Upper lobe of left lung (tissue), 6 donors: ENCODE measurements at regions not wholly inside any gene's neighbourhood (a gene's known extent, or its start where the extent isn't known, plus 50 kb on each side); places are given as distances from the start of the nearest gene placed in this dataset.

ENCODE experiments used
- ATAC-seq, 2 donors: fragments of 200-7000 bp; cut with Tn5 transposase; one replicate each; pipeline ENCODE4 v1.9.1; 2022; ENCODE audit warnings: mild to moderate bottlenecking in 2 of 2, moderate library complexity in 2 of 2; ENCODE audit not compliant: low FRiP score in 2 of 2
- DNase-seq, 2 donors: peaks; one replicate each; pipeline ENCODE4 v3.0.0-alpha.2; 2019 to 2020
- H3K27ac ChIP-seq, 4 donors: fragments of 200-600 bp; sonication (generic); one replicate each; pipeline ENCODE4 v1.5.1; 2016 to 2019
- H3K27me3 ChIP-seq, 4 donors: fragments of 200-600 bp; sonication (generic); one replicate each; pipeline ENCODE4 v1.5.1; 2017 to 2019
- H3K36me3 ChIP-seq, 4 donors: fragments of 200-600 bp; sonication (generic); one replicate each; pipeline ENCODE4 v1.5.1; 2016 to 2019
- H3K4me1 ChIP-seq, 4 donors: fragments of 200-600 bp; sonication (generic); one replicate each; pipeline ENCODE4 v1.5.1; 2018 to 2019
- H3K4me3 ChIP-seq, 4 donors: fragments of 200-600 bp; sonication (generic); one replicate each; pipeline ENCODE4 v1.5.1; 2017 to 2019; ENCODE audit warnings: mild to moderate bottlenecking in 2 of 4, moderate library complexity in 1 of 4
- H3K9me3 ChIP-seq, 4 donors: fragments of 200-600 bp; sonication (generic); one replicate each; pipeline ENCODE4 v1.5.1; 2018 to 2019
- EP300 ChIP-seq, 4 donors: sonication (generic); formaldehyde crosslinking; IDR thresholded peaks; one replicate each; pipeline ENCODE4 v1.5.1; 2017; ENCODE audit warnings: antibody characterized with exemption in 4 of 4, control low read depth in 2 of 4
- POLR2A ChIP-seq, 4 donors: fragments of 450-650 bp; IDR thresholded peaks; one replicate each; pipeline ENCODE4 v1.5.1; 2016 to 2017; ENCODE audit warnings: antibody characterized with exemption in 4 of 4, mild to moderate bottlenecking in 2 of 4
- POLR2AphosphoS5 ChIP-seq, 2 donors: sonication (generic); formaldehyde crosslinking; IDR thresholded peaks; one replicate each; pipeline ENCODE4 v1.5.1; 2017; ENCODE audit warnings: antibody characterized with exemption in 2 of 2
- WGBS, 2 donors: methylation state at CpG; one replicate each; pipeline ENCODE4 v1.1.5; 2017 to 2018; 5-methylcytosine and 5-hydroxymethylcytosine counted together
- TF ChIP-seq, protein P1 (sequence below), 6 experiments: fragments of 450-650 bp in 4 of 6; fragments of 200-600 bp in 2 of 6; sonication (generic) in 2 of 6; IDR thresholded peaks; one replicate each; pipeline ENCODE4 v1.5.1; 2016 to 2019; ENCODE audit warnings: antibody characterized with exemption in 6 of 6
- donor health status: DM: no; HTN: no; CAD: no; lungs with moderate emphysema.
- donor health status: DM: no; HTN: yes; CAD: no; lungs with severe emphysema.

DNA sequence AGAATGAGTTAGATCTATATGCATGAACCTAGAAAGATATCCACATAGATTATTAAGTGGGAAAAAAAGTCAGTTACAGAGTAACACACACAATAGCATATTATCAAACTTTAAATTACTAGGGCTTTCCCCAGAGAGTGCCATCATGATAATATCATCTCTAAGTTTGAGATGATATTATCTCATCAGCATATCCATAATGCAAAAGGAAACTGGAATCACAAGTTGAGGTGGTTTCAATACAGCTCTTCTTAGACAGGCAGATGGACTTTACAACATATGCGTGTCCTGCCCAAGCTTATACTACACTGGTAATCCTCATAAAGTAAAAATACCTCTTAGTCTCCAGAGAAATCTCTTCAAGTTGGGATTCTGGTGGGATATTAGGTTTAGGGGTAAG lies 236.2 kb upstream of the SERP2 start:
- Histone ChIP-seq H3K27me3 (no peaks in the 10 kb centered on the region), H3K27ac (no peak overlapping the region), H3K36me3 (no peaks in the 10 kb centered on the region), H3K4me3 (no peak overlapping the region), H3K4me1 (peaks cover 6 to 20% (median 12%) of the 10 kb centered on the region in 4 donors), H3K9me3 (no peaks in the 10 kb centered on the region)
- 95 to 100% methylated on average over 1 of the region's 1 CpG for WGBS, 2 donors
- DNase-seq (no peak), ATAC-seq (no peak)
- TF ChIP-seq POLR2A (IDR thresholded peaks at IDR 0.05): no peak

DNA sequence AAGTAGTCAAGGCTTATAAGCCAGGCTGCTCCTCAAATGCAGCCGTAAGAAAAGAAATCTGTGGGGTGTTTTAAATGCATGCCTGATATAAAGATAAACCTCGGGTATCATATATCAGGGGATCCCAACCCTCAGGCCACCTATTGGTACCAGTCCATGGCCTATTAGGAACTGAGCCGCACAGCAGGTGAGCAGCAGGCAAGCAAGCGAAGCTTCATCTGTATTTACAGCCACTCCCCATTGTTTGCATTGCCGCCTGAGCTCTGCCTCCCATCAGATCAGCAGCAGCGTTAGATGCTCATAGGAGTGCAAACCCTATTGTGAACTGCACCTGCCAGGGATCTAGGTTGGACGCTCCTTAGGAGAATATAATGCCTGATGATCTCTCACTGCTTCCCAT lies 233.5 kb upstream of the SERP2 start:
- Histone ChIP-seq H3K4me3 (no peak overlapping the region), H3K27me3 (no peaks in the 10 kb centered on the region), H3K27ac (no peak overlapping the region), H3K36me3 (no peaks in the 10 kb centered on the region), H3K9me3 (no peaks in the 10 kb centered on the region), H3K4me1 (peaks cover 5 to 16% (median 10%) of the 10 kb centered on the region in 4 donors)
- WGBS, 2 donors: 88 to 89% methylated on average over 5 to 7 of the region's 7 CpGs
- TF ChIP-seq EP300 (IDR thresholded peaks at IDR 0.05) (no peak), POLR2AphosphoS5 (IDR thresholded peaks at IDR 0.05) (no peak), POLR2A (IDR thresholded peaks at IDR 0.05) (no peak)
- TF ChIP-seq, protein P1, sequence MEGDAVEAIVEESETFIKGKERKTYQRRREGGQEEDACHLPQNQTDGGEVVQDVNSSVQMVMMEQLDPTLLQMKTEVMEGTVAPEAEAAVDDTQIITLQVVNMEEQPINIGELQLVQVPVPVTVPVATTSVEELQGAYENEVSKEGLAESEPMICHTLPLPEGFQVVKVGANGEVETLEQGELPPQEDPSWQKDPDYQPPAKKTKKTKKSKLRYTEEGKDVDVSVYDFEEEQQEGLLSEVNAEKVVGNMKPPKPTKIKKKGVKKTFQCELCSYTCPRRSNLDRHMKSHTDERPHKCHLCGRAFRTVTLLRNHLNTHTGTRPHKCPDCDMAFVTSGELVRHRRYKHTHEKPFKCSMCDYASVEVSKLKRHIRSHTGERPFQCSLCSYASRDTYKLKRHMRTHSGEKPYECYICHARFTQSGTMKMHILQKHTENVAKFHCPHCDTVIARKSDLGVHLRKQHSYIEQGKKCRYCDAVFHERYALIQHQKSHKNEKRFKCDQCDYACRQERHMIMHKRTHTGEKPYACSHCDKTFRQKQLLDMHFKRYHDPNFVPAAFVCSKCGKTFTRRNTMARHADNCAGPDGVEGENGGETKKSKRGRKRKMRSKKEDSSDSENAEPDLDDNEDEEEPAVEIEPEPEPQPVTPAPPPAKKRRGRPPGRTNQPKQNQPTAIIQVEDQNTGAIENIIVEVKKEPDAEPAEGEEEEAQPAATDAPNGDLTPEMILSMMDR (IDR thresholded peaks at IDR 0.05): no peak
- no peak for ATAC-seq
- no peak for DNase-seq

DNA sequence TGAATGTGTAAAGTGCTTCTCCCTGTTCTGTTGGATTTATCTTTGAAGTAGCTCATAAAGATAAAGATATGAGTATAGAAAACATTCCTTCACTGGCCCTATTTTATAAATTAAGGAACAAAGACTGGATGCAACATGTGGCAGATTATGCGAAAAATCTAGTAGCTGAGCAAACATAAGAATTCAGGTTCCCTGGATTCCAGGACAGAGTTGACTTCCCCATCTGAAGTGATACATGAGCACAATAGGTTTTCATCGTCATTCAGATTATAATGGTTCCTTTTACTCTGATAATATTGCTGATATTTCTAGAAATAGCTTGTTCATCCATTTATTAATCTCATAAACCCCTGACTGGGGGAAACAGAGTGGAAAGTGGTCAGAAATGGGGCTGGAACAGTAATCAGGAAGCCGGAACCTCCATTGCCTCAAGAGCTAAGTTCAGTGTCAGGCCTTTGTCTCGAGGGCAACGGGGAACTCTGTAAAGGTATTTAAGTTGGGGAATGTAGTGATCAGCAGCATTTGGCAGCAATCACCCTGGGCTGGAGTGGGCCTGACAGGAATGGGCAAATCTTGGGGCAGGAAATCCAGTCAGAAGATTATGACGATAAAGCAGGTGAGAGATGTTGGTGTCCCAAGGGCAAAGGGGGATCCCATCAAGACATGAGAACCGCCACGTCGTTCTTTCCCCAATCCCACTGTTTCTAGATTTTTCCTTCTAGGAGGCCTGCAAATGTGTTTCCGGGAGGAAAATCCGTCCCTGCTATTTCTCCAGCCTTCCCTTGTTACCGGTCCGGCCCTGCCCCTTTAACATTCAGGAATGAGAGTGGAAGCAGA lies 232.5 kb upstream of the SERP2 start:
- TF ChIP-seq, protein P1 (IDR thresholded peaks at IDR 0.05): no peak
- peak in 1 of 4 donors; percentile 33 for TF ChIP-seq EP300 (IDR thresholded peaks at IDR 0.05)
- TF ChIP-seq POLR2AphosphoS5 (IDR thresholded peaks at IDR 0.05): no peak
- no peak for TF ChIP-seq POLR2A (IDR thresholded peaks at IDR 0.05)
- no peaks in the 10 kb centered on the region for H3K9me3 ChIP-seq
- peak overlapping the region in 3 of 4 donors; percentile 42 to 54 (median 53) for H3K4me3 ChIP-seq
- no peaks in the 10 kb centered on the region for H3K36me3 ChIP-seq
- ATAC-seq (no peak), DNase-seq (peak in 1 of 2 donors; percentile 52)
- peak overlapping the region; percentile 85 to 97 (median 94) for H3K27ac ChIP-seq
- 30 to 32% methylated on average over 13 of the region's 13 CpGs for WGBS, 2 donors
- H3K4me1 ChIP-seq: peaks cover 5 to 16% (median 10%) of the 10 kb centered on the region in 4 donors
- H3K27me3 ChIP-seq: no peaks in the 10 kb centered on the region

DNA sequence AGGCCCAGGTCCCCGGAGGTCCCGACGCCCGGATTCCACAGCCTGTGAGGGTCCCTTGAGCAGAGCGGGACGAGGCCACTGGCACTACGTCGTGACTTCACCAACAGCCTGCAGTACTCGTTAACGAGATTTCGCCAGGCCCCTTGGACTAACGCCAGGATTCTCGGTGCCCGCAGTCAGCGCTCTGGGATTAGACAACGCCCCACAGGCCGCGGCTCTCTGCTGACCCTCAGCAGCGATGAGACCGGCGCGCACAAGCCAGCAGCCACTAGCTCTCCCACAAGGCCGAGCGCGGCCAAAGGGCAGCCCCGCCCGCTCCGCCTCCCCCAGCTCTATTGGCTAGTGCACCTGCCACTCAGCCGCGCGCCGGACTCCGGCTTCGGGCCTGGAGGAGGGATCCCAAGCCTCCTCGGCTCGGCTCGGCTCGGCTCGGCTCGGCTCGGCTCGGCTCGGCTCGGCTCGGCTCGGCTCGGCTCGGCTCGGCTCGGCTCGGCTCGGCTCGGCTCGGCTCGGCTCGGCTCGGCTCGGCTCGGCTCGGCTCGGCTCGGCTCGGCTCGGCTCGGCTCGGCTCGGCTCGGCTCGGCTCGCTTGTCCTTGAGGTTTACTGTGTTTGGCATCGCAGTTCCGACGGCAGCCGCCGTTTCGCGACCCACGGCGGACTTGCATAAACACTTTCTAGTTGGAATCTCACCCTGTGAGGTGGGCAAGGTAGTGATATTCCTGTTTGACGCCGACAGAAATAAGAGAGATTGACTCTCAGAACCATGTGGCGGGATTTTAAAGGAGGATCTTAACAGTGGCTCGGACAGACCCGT lies 231.7 kb upstream of the SERP2 start:
- H3K27ac ChIP-seq: peak overlapping the region; percentile 85 to 97 (median 94)
- H3K4me3 ChIP-seq: peak overlapping the region; percentile 22 to 55 (median 48)
- no peaks in the 10 kb centered on the region for H3K27me3 ChIP-seq
- 0% methylated on average over 37 to 56 of the region's 84 CpGs for WGBS, 2 donors
- no peaks in the 10 kb centered on the region for H3K9me3 ChIP-seq
- no peaks in the 10 kb centered on the region for H3K36me3 ChIP-seq
- DNase-seq (peak; percentile 98 to 100), ATAC-seq (peak; percentile 100)
- TF ChIP-seq POLR2AphosphoS5 (IDR thresholded peaks at IDR 0.05) (peak; percentile 88 to 93), POLR2A (IDR thresholded peaks at IDR 0.05) (peak; percentile 31 to 96 (median 94)), EP300 (IDR thresholded peaks at IDR 0.05) (peak in 1 of 4 donors; percentile 38)
- TF ChIP-seq, protein P1 (IDR thresholded peaks at IDR 0.05): peak in 5 of 6 experiments; percentile 18 to 58 (median 53)
- H3K4me1 ChIP-seq: peaks cover 5 to 16% (median 10%) of the 10 kb centered on the region in 4 donors

DNA sequence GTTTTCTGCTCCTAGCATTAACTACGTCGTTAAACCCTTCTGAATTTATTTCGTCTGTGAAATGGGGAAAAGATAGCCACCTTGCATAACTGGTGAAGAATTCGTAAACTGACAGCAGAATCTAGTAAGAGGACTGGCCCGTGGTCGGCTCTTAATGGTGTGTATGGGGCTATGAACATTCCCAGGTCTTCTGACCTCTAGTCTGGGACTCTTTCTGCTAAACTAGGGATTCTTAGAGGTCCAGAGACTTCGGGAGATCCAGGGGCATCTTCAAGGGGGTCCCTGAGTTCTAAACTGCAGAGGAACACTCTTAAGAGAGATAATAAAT lies 231.1 kb upstream of the SERP2 start:
- ATAC-seq (no peak), DNase-seq (no peak)
- TF ChIP-seq POLR2A (IDR thresholded peaks at IDR 0.05): peak in 1 of 4 donors; percentile 41
- no peak for TF ChIP-seq POLR2AphosphoS5 (IDR thresholded peaks at IDR 0.05)
- TF ChIP-seq, protein P1 (IDR thresholded peaks at IDR 0.05): peak in 1 of 6 experiments; percentile 1
- H3K27ac ChIP-seq: peak overlapping the region; percentile 81 to 84 (median 82)
- no peaks in the 10 kb centered on the region for H3K27me3 ChIP-seq
- no peaks in the 10 kb centered on the region for H3K36me3 ChIP-seq
- H3K9me3 ChIP-seq: no peaks in the 10 kb centered on the region
- H3K4me3 ChIP-seq: peak overlapping the region; percentile 22 to 55 (median 48)
- WGBS, 2 donors: 8 to 10% methylated on average over 7 of the region's 7 CpGs
- peaks cover 5 to 16% (median 10%) of the 10 kb centered on the region in 4 donors for H3K4me1 ChIP-seq
